Esophagus squamous epithelium (tissue), 5 donors: ENCODE measurements at regions not wholly inside any gene's neighbourhood (a gene's known extent, or its start where the extent isn't known, plus 50 kb on each side); places are given as distances from the start of the nearest gene placed in this dataset.

Source experiments
- DNase-seq: peaks from one replicate; lab custom pipeline; 2025; lab: John Stamatoyannopoulos, UW
- H3K27ac ChIP-seq, 4 donors: fragments of 200-600 bp; sonication (generic); one replicate each; pipeline ENCODE4 v1.5.1; 2016 to 2019; ENCODE audit warnings: mild to moderate bottlenecking in 1 of 4
- H3K27me3 ChIP-seq, 4 donors: fragments of 200-600 bp; sonication (generic); 1 replicate in 3 of 4; 2 replicates in 1 of 4; pipeline versions ENCODE4 v1.5.1 to v1.6.0; 2017 to 2021; ENCODE audit warnings: antibody characterized with exemption in 1 of 4
- H3K36me3 ChIP-seq, 3 donors: fragments of 200-600 bp; sonication (generic); one replicate each; pipeline ENCODE4 v1.5.1; 2016 to 2019
- H3K4me1 ChIP-seq, 3 donors: fragments of 200-600 bp; sonication (generic); one replicate each; pipeline ENCODE4 v1.5.1; 2017 to 2019
- H3K4me3 ChIP-seq, 4 donors: fragments of 200-600 bp; sonication (generic); 1 replicate in 3 of 4; 2 replicates in 1 of 4; pipeline ENCODE4 v1.5.1; 2016 to 2019; ENCODE audit warnings: mild to moderate bottlenecking in 2 of 4, moderate library complexity in 1 of 4
- H3K9me3 ChIP-seq, 3 donors: fragments of 200-600 bp; sonication (generic); one replicate each; pipeline ENCODE4 v1.5.1; 2016 to 2019
- CTCF ChIP-seq, 6 experiments: fragments of 450-650 bp in 4 of 6; fragments of 200-600 bp in 2 of 6; sonication (generic) in 2 of 6; IDR thresholded peaks; one replicate each; pipeline ENCODE4 v1.5.1; 2016 to 2019; ENCODE audit warnings: antibody characterized with exemption in 6 of 6, mild to moderate bottlenecking in 4 of 6, moderate library complexity in 4 of 6
- POLR2A ChIP-seq, 4 donors: fragments of 450-650 bp; IDR thresholded peaks; one replicate each; pipeline ENCODE4 v1.6.1; 2017; ENCODE audit warnings: antibody characterized with exemption in 4 of 4, mild to moderate bottlenecking in 4 of 4, moderate library complexity in 3 of 4
- WGBS, 2 donors: methylation state at CpG; one replicate each; pipeline ENCODE4 v1.1.5; 2018; 5-methylcytosine and 5-hydroxymethylcytosine counted together
- intact Hi-C: fragments of 100-400 bp; cut with DNase I; formaldehyde crosslinking; loops from one replicate; pipeline ENCODE4 v1.15.0; 2022
- donor health status: DM: yes; HTN: yes; CAD: no.

GRCh38 chrY:15324189-15324588 is 799.9 kb downstream of the NLGN4Y start:
- DNase-seq: no peak
- no CpG with 5 or more reads among the region's 2 CpGs for WGBS, 2 donors
- Histone ChIP-seq H3K27me3 (no peaks in the 10 kb centered on the region), H3K4me1 (no peaks in the 10 kb centered on the region), H3K9me3 (no peaks in the 10 kb centered on the region), H3K4me3 (no peak overlapping the region), H3K27ac (no peak overlapping the region), H3K36me3 (no peaks in the 10 kb centered on the region)
- TF ChIP-seq POLR2A (IDR thresholded peaks at IDR 0.05) (no peak), CTCF (IDR thresholded peaks at IDR 0.05) (no peak)
- intact Hi-C loops: no loop called here

- H3K36me3 ChIP-seq: no peaks in the 10 kb centered on the region
Observed at GRCh38 chrY:15325201-15325600, 800.9 kb downstream of the NLGN4Y start.

GRCh38 chrY:15326673-15327072 is 802.3 kb downstream of the NLGN4Y start:
- H3K9me3 ChIP-seq: no peaks in the 10 kb centered on the region
- TF ChIP-seq CTCF (IDR thresholded peaks at IDR 0.05): no peak
- no peak for TF ChIP-seq POLR2A (IDR thresholded peaks at IDR 0.05)
- H3K4me3 ChIP-seq: no peak overlapping the region
- no peak for DNase-seq
- H3K27me3 ChIP-seq: no peaks in the 10 kb centered on the region
- 15% methylated on average over 4 of the region's 5 CpGs; no CpG with 5 or more reads in 1 of the 2 donors for WGBS, 2 donors
- no peak overlapping the region for H3K27ac ChIP-seq
- intact Hi-C loops: no loop called here
- H3K4me1 ChIP-seq: no peaks in the 10 kb centered on the region
- no peaks in the 10 kb centered on the region for H3K36me3 ChIP-seq

More at GRCh38 chrY:15325201-15325600, 800.9 kb downstream of the NLGN4Y start:
- H3K9me3 ChIP-seq: no peaks in the 10 kb centered on the region
- DNase-seq: no peak
- H3K4me3 ChIP-seq: no peak overlapping the region
- H3K4me1 ChIP-seq: no peaks in the 10 kb centered on the region
- 78% methylated on average over 3 of the region's 3 CpGs; no CpG with 5 or more reads in 1 of the 2 donors for WGBS, 2 donors
- no peak for TF ChIP-seq CTCF (IDR thresholded peaks at IDR 0.05)
- TF ChIP-seq POLR2A (IDR thresholded peaks at IDR 0.05): no peak
- no peak overlapping the region for H3K27ac ChIP-seq
- intact Hi-C loops: no loop called here
- no peaks in the 10 kb centered on the region for H3K27me3 ChIP-seq

GRCh38 chrY:15328848-15329247 is 804.5 kb downstream of the NLGN4Y start:
- no peaks in the 10 kb centered on the region for H3K9me3 ChIP-seq
- no peak for DNase-seq
- 81% methylated on average over 3 of the region's 3 CpGs; no CpG with 5 or more reads in 1 of the 2 donors for WGBS, 2 donors
- no peaks in the 10 kb centered on the region for H3K36me3 ChIP-seq
- H3K4me1 ChIP-seq: no peaks in the 10 kb centered on the region
- no peak overlapping the region for H3K4me3 ChIP-seq
- H3K27me3 ChIP-seq: no peaks in the 10 kb centered on the region
- H3K27ac ChIP-seq: no peak overlapping the region
- intact Hi-C loops: no loop called here
- TF ChIP-seq POLR2A (IDR thresholded peaks at IDR 0.05): no peak
- TF ChIP-seq CTCF (IDR thresholded peaks at IDR 0.05): no peak

- intact Hi-C loops: no loop called here
- Histone ChIP-seq H3K27me3 (no peaks in the 10 kb centered on the region), H3K4me3 (no peak overlapping the region), H3K9me3 (no peaks in the 10 kb centered on the region), H3K27ac (no peak overlapping the region), H3K4me1 (no peaks in the 10 kb centered on the region), H3K36me3 (no peaks in the 10 kb centered on the region)
- WGBS, 2 donors: no CpG with 5 or more reads among the region's 4 CpGs
- no peak for DNase-seq
- no peak for TF ChIP-seq CTCF (IDR thresholded peaks at IDR 0.05)
- TF ChIP-seq POLR2A (IDR thresholded peaks at IDR 0.05): no peak
Observed at GRCh38 chrY:15343522-15343921, 819.2 kb downstream of the NLGN4Y start.
